A673 (cell line): ENCODE measurements at regions not wholly inside any gene's neighbourhood (a gene's known extent, or its start where the extent isn't known, plus 50 kb on each side); places are given as distances from the start of the nearest gene placed in this dataset.

Experiments used
- CTCF ChIP-seq: fragments of 300-800, 200-600 bp; sonication (generic); conservative IDR thresholded peaks from 2 replicates; pipeline ENCODE4 v1.5.1; 2017; ENCODE audit warnings: low read depth, mild to moderate bottlenecking, antibody characterized with exemption, low read length, moderate library complexity, mixed read lengths
- EZH2 ChIP-seq: fragments of 200-600 bp; sonication (generic); IDR thresholded peaks from 2 replicates; pipeline ENCODE4 v1.6.1; 2017; ENCODE audit warnings: borderline replicate concordance, low read depth, mild to moderate bottlenecking, mixed read lengths, antibody characterized with exemption, low read length; ENCODE audit not compliant: poor library complexity, severe bottlenecking

GRCh38 chr18:38900031-38900430 is 1334.4 kb upstream of the CELF4 start:
- TF ChIP-seq CTCF (no peak), EZH2 (no peak)
